Duodenal mucosa (tissue), 2 donors: ENCODE measurements at regions not wholly inside any gene's neighbourhood (a gene's known extent, or its start where the extent isn't known, plus 50 kb on each side); places are given as distances from the start of the nearest gene placed in this dataset.
"Not testable (repeated sequence)": the region's sequence is repeated elsewhere in the genome, so short reads cannot be mapped to it uniquely, and the experiment has no call there.

Experiments used
- H3K27ac ChIP-seq: one replicate; pipeline ENCODE4 v1.7.0; 2013; ENCODE audit warnings: low read depth, low read length
- H3K27me3 ChIP-seq, 2 donors: one replicate each; pipeline ENCODE4 v1.7.0; 2013; ENCODE audit warnings: low read length in 2 of 2, control low read depth in 1 of 2; ENCODE audit not compliant: insufficient read depth in 2 of 2, control insufficient read depth in 1 of 2
- H3K36me3 ChIP-seq, 2 donors: one replicate each; pipeline ENCODE4 v1.7.0; 2013; ENCODE audit warnings: low read length in 2 of 2, control low read depth in 1 of 2; ENCODE audit not compliant: insufficient read depth in 2 of 2, control insufficient read depth in 1 of 2
- H3K4me1 ChIP-seq, 2 donors: one replicate each; pipeline ENCODE4 v1.7.0; 2013; ENCODE audit warnings: low read length in 2 of 2, control low read depth in 1 of 2; ENCODE audit not compliant: insufficient read depth in 2 of 2, control insufficient read depth in 1 of 2
- H3K4me3 ChIP-seq, 2 donors: one replicate each; pipeline ENCODE4 v1.7.0; 2013; ENCODE audit warnings: low read length in 2 of 2, low read depth in 1 of 2
- H3K9ac ChIP-seq, 2 donors: one replicate each; pipeline ENCODE4 v1.7.0; 2013; ENCODE audit warnings: low read length in 2 of 2, low read depth in 1 of 2
- H3K9me3 ChIP-seq, 2 donors: one replicate each; pipeline ENCODE4 v1.7.0; 2013; ENCODE audit warnings: low read length in 2 of 2, control low read depth in 1 of 2; ENCODE audit not compliant: control insufficient read depth in 1 of 2

- no peaks in the 10 kb centered on the region for H3K9me3 ChIP-seq
- no peak overlapping the region for H3K4me3 ChIP-seq
- no peak overlapping the region for H3K9ac ChIP-seq
- no peaks in the 10 kb centered on the region for H3K4me1 ChIP-seq
- H3K27me3 ChIP-seq, result no peaks in the 10 kb centered on the region
- no peaks in the 10 kb centered on the region for H3K36me3 ChIP-seq
- H3K27ac ChIP-seq, result no peak overlapping the region
Observed at GRCh38 chr12:34097213-34097612, 74.9 kb downstream of the ALG10 start.

GRCh38 chr12:34105392-34105933, 83.2 kb downstream of the ALG10 start:
- H3K4me3 ChIP-seq, result no peak overlapping the region
- no peak overlapping the region for H3K9ac ChIP-seq
- H3K9me3 ChIP-seq, result peaks cover 0 to 2% of the 10 kb centered on the region in 2 donors
- no peaks in the 10 kb centered on the region for H3K4me1 ChIP-seq
- H3K27ac ChIP-seq, result no peak overlapping the region
- H3K36me3 ChIP-seq, result no peaks in the 10 kb centered on the region
- no peaks in the 10 kb centered on the region for H3K27me3 ChIP-seq

DNA sequence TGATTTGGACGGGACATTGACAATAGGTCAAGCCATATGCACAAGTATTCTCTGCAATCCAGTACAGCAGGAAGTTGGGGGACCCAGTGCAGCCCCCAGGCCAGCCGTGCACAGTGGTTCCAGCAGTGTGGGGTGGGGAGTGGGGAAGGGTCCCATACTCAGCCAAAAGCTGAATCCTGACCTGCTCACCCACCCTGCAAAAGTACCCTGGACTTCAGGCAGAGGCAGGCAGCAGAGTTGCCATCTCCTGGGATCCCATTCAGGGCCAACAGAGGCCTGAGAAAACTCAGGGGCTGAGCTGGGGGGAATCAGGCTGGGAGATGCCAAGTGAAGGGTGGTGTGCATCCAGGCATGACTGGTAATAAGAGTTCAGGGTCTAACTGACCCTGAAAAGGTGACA, 83.9 kb downstream of the ALG10 start:
- no peak overlapping the region for H3K9ac ChIP-seq
- no peaks in the 10 kb centered on the region for H3K27me3 ChIP-seq
- H3K4me1 ChIP-seq, result no peaks in the 10 kb centered on the region
- H3K9me3 ChIP-seq, result peaks cover 0 to 2% of the 10 kb centered on the region in 2 donors
- H3K4me3 ChIP-seq, result no peak overlapping the region
- no peak overlapping the region for H3K27ac ChIP-seq
- no peaks in the 10 kb centered on the region for H3K36me3 ChIP-seq

GRCh38 chr12:34107016-34107415, 84.7 kb downstream of the ALG10 start:
- Histone ChIP-seq H3K36me3 (no peaks in the 10 kb centered on the region), H3K9ac (no peak overlapping the region), H3K9me3 (peaks cover 0 to 2% of the 10 kb centered on the region in 2 donors), H3K4me3 (no peak overlapping the region), H3K27ac (no peak overlapping the region), H3K27me3 (no peaks in the 10 kb centered on the region), H3K4me1 (no peaks in the 10 kb centered on the region)

DNA sequence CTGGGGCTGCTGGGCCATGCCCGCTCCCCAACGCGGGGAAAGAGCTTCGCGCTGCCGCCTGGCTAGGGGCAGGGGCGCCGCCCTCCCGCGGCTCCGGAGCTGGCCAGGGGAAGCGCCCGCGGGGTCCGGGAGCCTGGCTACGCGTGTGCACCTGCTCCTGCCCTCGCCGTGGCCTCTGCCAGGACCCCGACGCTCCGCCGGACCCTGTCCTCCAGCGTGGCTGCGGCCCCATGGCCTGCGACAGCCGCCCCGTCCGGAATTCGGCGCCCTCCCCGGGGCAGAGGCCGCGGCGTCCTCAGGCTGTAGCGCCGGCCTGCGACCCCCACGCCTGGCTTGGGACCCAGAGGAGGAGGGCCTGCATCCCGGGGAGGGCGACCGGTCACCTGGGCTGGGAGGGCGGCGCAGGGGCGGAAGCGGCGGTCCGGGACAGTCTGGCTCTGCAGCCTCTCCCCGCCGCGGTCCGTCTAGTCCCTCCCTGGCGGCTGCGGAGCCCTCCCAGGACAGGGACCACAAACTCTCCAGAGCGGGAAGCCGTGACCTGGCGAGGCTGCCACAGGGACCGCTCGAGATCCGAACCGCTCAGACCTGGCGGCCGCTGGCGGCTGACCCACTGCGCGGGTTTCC, 85.6 kb downstream of the ALG10 start:
- H3K9me3 ChIP-seq, result peaks cover 0 to 2% of the 10 kb centered on the region in 2 donors
- H3K27ac ChIP-seq, result no peak overlapping the region
- H3K36me3 ChIP-seq, result no peaks in the 10 kb centered on the region
- no peak overlapping the region for H3K4me3 ChIP-seq
- H3K9ac ChIP-seq, result no peak overlapping the region
- no peaks in the 10 kb centered on the region for H3K27me3 ChIP-seq
- H3K4me1 ChIP-seq, result no peaks in the 10 kb centered on the region

GRCh38 chr12:34108405-34108803, 86.1 kb downstream of the ALG10 start:
- H3K36me3 ChIP-seq, result no peaks in the 10 kb centered on the region
- no peaks in the 10 kb centered on the region for H3K4me1 ChIP-seq
- no peak overlapping the region for H3K4me3 ChIP-seq
- H3K9ac ChIP-seq, result no peak overlapping the region
- no peak overlapping the region for H3K27ac ChIP-seq
- H3K27me3 ChIP-seq, result no peaks in the 10 kb centered on the region
- H3K9me3 ChIP-seq, result peaks cover 0 to 2% of the 10 kb centered on the region in 2 donors

DNA sequence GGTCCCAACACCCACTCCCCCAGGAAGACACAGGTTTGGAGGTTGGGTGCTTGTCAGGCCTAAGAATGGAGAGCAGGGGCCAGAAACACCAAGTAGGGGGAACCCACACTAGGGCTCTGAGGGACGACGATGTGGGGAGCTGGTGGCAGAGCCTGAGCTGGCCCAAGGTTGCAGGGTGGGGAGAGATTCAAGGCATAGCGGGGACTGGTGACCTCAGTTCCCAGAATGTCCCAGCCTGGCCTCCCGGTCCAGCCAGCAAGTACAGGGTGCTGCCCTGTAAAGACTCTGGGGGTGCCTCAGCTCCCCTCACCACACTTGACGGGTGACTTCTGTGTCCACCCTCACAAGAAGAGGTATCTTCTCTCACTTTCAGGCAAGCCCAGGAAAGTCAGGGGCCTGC, 86.7 kb downstream of the ALG10 start:
- H3K4me3 ChIP-seq, result no peak overlapping the region
- no peak overlapping the region for H3K27ac ChIP-seq
- no peaks in the 10 kb centered on the region for H3K4me1 ChIP-seq
- H3K9ac ChIP-seq, result no peak overlapping the region
- H3K9me3 ChIP-seq, result peaks cover 0 to 2% of the 10 kb centered on the region in 2 donors
- H3K36me3 ChIP-seq, result no peaks in the 10 kb centered on the region
- no peaks in the 10 kb centered on the region for H3K27me3 ChIP-seq

DNA sequence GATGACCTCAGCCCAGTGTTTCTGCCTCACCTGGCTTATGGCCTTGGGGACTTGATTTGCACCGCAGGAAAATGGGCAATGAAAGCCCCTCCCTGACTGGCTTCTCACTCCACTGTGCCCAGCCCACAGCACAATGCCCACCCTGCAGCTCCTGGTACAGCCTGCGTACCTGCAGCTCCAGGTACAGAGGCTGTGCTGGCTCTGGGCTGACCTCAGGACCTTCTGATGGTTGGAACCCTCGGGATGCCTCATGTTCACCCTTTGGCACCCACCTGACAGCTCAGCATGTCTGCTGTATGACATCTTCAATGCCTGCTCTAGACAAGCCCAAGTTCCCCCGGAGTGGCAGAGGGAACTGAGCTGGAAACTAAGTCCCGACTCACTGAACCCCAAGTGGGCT, 87.1 kb downstream of the ALG10 start:
- Histone ChIP-seq H3K27me3 (no peaks in the 10 kb centered on the region), H3K9ac (no peak overlapping the region), H3K9me3 (peaks cover 0 to 2% of the 10 kb centered on the region in 2 donors), H3K4me1 (no peaks in the 10 kb centered on the region), H3K27ac (no peak overlapping the region), H3K4me3 (no peak overlapping the region), H3K36me3 (no peaks in the 10 kb centered on the region)

- not testable (repeated sequence) for H3K36me3 ChIP-seq, H3K27me3 ChIP-seq, H3K4me3 ChIP-seq, H3K4me1 ChIP-seq, H3K9me3 ChIP-seq, H3K27ac ChIP-seq, H3K9ac ChIP-seq
Observed at GRCh38 chr12:34109909-34110531, 87.7 kb downstream of the ALG10 start.

- Histone ChIP-seq H3K9me3 (no peaks in the 10 kb centered on the region), H3K27me3 (no peaks in the 10 kb centered on the region), H3K4me3 (no peak overlapping the region), H3K9ac (no peak overlapping the region), H3K27ac (no peak overlapping the region), H3K4me1 (no peaks in the 10 kb centered on the region), H3K36me3 (no peaks in the 10 kb centered on the region)
Observed at GRCh38 chr12:34119366-34119765, 97.1 kb downstream of the ALG10 start.
